IMR-90 (cell line): ENCODE measurements at regions not wholly inside any gene's neighbourhood (a gene's known extent, or its start where the extent isn't known, plus 50 kb on each side); places are given as distances from the start of the nearest gene placed in this dataset.

Experiments used
- POLR2A ChIP-seq: IDR thresholded peaks from 2 replicates; pipeline ENCODE4 v1.6.1; 2012; ENCODE audit warnings: mild to moderate bottlenecking, low read depth, low read length
- RFX5 ChIP-seq: IDR thresholded peaks from 2 replicates; pipeline ENCODE4 v1.8.0; 2012; ENCODE audit warnings: low read depth, mild to moderate bottlenecking, low read length, moderate library complexity
- TF ChIP-seq, protein P1 (sequence below): conservative IDR thresholded peaks from 2 replicates; pipeline ENCODE4 v1.5.1; 2012; ENCODE audit warnings: mild to moderate bottlenecking, low read depth, low read length, improper control_type of control experiment

- TF ChIP-seq, protein P1, sequence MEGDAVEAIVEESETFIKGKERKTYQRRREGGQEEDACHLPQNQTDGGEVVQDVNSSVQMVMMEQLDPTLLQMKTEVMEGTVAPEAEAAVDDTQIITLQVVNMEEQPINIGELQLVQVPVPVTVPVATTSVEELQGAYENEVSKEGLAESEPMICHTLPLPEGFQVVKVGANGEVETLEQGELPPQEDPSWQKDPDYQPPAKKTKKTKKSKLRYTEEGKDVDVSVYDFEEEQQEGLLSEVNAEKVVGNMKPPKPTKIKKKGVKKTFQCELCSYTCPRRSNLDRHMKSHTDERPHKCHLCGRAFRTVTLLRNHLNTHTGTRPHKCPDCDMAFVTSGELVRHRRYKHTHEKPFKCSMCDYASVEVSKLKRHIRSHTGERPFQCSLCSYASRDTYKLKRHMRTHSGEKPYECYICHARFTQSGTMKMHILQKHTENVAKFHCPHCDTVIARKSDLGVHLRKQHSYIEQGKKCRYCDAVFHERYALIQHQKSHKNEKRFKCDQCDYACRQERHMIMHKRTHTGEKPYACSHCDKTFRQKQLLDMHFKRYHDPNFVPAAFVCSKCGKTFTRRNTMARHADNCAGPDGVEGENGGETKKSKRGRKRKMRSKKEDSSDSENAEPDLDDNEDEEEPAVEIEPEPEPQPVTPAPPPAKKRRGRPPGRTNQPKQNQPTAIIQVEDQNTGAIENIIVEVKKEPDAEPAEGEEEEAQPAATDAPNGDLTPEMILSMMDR: no peak
- TF ChIP-seq RFX5 (no peak), POLR2A (no peak)
Observed at GRCh38 chr4:27398631-27399310, 538.1 kb downstream of the STIM2 start.
